ENCODE measurements at regions not wholly inside any gene's neighbourhood (a gene's known extent, or its start where the extent isn't known, plus 50 kb on each side); places are given as distances from the start of the nearest gene placed in this dataset.

DNA sequence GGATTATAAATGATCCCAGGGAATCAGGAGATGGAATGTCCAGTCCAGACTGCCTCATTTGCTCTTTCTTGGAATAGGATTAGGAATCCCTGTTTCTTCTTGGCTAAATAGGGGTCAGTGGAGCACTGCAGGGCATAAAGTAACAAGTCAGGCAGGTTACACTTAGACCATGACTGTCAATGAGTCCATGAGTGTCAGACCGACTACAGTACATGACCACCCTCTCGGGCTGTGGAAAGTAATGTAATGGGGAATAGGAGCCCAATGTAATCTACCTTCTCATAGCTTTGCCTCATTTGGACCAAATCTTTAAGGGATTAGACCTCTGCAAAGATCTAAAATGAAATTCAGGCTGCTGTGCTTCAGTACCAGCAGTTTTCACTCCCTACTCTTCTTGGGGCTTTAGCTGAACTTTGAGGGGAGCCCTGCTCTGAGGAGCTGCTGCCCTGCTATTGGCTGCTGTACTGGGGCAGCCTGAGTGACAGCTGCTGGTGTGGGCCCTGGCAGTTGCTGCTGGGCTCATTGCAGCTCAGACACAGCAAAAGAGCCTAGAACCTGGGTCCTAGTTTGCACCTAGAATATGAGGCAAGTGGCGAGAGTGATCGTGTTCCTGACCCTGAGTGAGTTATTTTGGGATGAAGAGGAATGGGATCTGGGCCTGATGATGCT is 62.2 kb upstream of the OR4E1 start:
- TF ChIP-seq, protein P1, sequence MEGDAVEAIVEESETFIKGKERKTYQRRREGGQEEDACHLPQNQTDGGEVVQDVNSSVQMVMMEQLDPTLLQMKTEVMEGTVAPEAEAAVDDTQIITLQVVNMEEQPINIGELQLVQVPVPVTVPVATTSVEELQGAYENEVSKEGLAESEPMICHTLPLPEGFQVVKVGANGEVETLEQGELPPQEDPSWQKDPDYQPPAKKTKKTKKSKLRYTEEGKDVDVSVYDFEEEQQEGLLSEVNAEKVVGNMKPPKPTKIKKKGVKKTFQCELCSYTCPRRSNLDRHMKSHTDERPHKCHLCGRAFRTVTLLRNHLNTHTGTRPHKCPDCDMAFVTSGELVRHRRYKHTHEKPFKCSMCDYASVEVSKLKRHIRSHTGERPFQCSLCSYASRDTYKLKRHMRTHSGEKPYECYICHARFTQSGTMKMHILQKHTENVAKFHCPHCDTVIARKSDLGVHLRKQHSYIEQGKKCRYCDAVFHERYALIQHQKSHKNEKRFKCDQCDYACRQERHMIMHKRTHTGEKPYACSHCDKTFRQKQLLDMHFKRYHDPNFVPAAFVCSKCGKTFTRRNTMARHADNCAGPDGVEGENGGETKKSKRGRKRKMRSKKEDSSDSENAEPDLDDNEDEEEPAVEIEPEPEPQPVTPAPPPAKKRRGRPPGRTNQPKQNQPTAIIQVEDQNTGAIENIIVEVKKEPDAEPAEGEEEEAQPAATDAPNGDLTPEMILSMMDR (IDR thresholded peaks at IDR 0.05; ENCODE audit: low read depth, low read length), result no peak
- no peak for DNase-seq (ENCODE audit: extremely low read depth, low read depth)

DNA sequence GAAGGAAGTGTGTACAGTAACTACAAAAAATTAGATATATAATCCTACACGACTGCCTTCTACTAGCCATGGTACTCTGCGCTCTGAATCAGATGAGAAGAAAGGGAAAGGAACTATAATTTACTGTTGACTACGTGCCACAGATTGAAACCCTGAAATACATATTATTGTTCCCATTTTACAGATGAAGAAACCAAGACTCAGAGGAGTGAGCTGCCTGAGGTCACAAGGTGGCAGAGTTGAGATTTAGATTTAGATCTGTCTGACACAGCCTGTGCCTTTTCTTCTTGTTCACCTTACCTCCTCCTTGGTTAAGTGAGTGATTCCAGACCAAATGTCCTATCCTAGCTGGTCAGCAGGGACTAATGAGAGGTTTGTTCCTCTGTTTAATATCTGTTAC is 61.6 kb upstream of the OR4E1 start:
- DNase-seq (ENCODE audit: extremely low read depth, low read depth), result no peak
- TF ChIP-seq, protein P1 (IDR thresholded peaks at IDR 0.05; ENCODE audit: low read depth, low read length), result no peak

DNA sequence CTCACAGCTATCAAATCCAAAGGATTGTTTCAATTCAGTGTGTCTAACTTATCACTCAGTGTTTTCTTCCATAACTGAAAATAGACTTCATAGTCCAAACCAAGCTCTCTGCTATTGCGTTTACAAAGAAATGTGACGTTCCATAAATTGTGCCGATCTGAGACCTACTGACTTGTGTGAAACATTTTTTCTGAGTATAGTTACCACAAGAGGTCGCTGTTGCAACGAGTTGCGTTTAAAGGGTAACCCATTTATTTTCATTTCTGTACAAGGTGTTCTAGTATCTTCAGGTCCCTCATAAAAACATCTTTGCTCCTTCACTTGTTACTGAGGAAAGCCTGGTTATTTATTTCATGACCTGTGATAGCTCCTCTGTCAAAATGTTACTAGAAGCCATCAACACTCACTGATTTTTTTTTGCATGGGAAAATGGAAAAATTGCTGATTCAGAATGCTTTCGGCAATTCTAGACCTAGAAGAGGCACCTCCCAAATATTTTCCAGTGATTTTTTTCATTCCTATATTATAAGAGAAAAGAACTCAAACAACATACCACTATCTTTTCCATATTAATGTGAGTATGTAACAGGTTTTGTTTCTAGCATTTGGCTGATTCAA is 60.9 kb upstream of the OR4E1 start:
- DNase-seq (ENCODE audit: extremely low read depth, low read depth), result no peak
- TF ChIP-seq, protein P1 (IDR thresholded peaks at IDR 0.05; ENCODE audit: low read depth, low read length), result no peak; the same call in 1 of the 2 replicates

DNA sequence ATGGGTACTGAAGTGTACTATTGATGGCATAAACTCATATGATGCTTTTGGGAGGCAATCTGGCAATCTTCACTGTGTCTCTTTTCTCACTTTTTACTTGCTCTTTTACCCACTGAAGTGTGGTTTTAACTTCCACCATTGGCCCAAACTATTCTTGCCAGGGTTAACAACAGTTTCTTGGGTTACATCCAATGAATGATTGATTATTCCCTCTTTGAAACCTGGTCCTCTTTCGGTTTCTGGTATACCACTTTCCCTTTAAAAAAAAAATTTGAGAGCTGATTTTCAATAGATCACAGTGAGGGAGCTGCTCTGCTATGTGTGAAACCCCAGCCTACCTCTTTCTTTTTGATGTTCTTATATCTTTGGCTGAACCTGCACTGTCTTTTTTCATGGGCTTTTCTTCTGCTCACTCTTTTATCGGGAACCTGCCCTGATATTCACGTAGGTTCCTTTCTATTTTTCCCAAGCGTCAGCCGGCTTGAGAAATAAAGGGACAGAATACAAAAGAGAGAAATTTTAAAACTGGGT is 56.1 kb upstream of the OR4E1 start:
- no peak for DNase-seq (ENCODE audit: extremely low read depth, low read depth)
- TF ChIP-seq, protein P1 (IDR thresholded peaks at IDR 0.05; ENCODE audit: low read depth, low read length), result no peak

DNA sequence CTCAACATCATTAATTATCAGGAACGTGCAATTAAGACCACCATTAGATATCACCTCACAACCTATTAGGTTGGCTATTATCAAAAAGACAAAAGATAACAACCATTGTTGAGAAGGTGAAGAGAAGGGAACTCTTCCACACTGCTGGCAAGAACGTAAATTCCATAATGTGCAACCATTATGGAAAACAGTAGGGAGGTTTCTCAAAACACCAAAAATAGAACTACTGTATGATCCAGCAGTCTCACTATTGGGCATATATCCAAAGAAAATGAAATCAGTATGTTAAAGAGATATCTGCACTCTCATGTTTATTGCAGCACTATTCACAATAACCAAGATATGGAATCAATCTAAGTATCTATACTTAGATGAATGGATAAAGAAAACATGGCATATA is 51.6 kb upstream of the OR4E1 start:
- DNase-seq (ENCODE audit: extremely low read depth, low read depth), result no peak
- TF ChIP-seq, protein P1 (IDR thresholded peaks at IDR 0.05; ENCODE audit: low read depth, low read length), result no peak

DNA sequence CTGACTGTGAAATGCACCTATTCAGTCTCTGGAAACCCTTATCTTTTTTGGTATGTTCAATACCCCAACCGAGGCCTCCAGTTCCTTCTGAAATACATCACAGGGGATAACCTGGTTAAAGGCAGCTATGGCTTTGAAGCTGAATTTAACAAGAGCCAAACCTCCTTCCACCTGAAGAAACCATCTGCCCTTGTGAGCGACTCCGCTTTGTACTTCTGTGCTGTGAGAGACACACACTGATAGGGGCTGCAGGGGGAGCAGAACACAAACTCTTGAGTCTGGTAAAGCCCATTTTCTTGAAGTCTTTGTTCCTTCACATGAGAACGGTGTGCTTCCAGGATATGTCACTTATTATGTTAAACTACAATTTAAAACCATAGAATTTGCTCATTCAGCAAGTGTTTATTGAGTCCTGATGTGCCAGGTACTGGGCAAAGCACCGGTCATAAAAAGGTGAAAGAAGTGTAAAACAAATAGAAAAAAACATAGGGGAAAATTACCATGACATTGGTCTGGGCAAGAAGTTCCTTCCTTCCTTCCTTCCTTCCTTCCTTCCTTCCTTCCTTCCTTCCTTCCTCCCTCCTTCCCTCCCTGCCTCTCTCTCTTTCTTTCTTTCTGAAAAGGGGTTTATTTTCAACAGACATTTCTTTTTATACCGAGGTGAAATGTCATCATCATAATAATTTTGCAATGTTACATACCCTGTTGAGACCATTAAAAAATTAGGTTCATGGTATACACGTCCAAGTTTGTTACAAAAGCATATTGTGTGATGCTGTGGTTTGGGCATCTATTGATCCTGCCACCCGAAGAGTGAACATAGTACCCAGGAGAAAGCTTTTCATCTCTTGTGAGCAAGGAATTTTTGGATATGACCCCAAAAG is 50.7 kb upstream of the OR4E1 start:
- TF ChIP-seq, protein P1 (IDR thresholded peaks at IDR 0.05; ENCODE audit: low read depth, low read length), result no peak
- DNase-seq (ENCODE audit: extremely low read depth, low read depth), result no peak

All from AG09319 (cell line).